Common myeloid progenitor, CD34-positive (primary cell): ENCODE measurements at regions not wholly inside any gene's neighbourhood (a gene's known extent, or its start where the extent isn't known, plus 50 kb on each side); places are given as distances from the start of the nearest gene placed in this dataset.

Experiments used
- CTCF ChIA-PET: fragments of 350-600 bp; sonication (Branson Sonifier 250); formaldehyde crosslinking; loops from one replicate; lab custom pipeline; 2021; ENCODE audit warnings: antibody characterized with exemption; lab: Charles Lee
- POLR2A ChIA-PET: fragments of 350-600 bp; sonication (Branson Sonifier 250); formaldehyde crosslinking; loops from one replicate; lab custom pipeline; 2021; ENCODE audit warnings: antibody characterized with exemption; lab: Charles Lee
- DNase-seq, 3 donors: peaks; one replicate each; pipeline versions ENCODE4 v3.0.0 to v3.0.0-alpha.2; 2013
- H3K27ac ChIP-seq, 2 experiments: 1 replicate in 1 of 2; 2 replicates in 1 of 2; pipeline ENCODE4 v1.7.0; 2013; ENCODE audit warnings: inconsistent platforms in 2 of 2, low read length in 2 of 2, mild to moderate bottlenecking in 2 of 2, low read depth in 1 of 2, moderate library complexity in 1 of 2; ENCODE audit not compliant: severe bottlenecking in 2 of 2, insufficient read depth in 1 of 2, poor library complexity in 1 of 2
- H3K27me3 ChIP-seq, 5 experiments: replicated peaks in 2 of 5; 1 replicate in 3 of 5; 2 replicates in 2 of 5; pipeline versions ENCODE4 v1.6.1 to v1.7.0; 2013; ENCODE audit warnings: low read length in 4 of 5, mild to moderate bottlenecking in 2 of 5, moderate library complexity in 2 of 5, inconsistent platforms in 1 of 5; ENCODE audit not compliant: insufficient read depth in 5 of 5, control insufficient read depth in 4 of 5
- H3K36me3 ChIP-seq, 4 experiments: 1 replicate in 2 of 4; 2 replicates in 2 of 4; pipeline versions ENCODE4 v1.6.1 to v1.7.0; 2013; ENCODE audit warnings: low read length in 3 of 4, control low read depth in 1 of 4, mild to moderate bottlenecking in 1 of 4; ENCODE audit not compliant: control insufficient read depth in 4 of 4, insufficient read depth in 4 of 4
- H3K4me1 ChIP-seq, 4 experiments: 1 replicate in 3 of 4; 2 replicates in 1 of 4; pipeline versions ENCODE4 v1.6.1 to v1.7.1; 2013; ENCODE audit warnings: low read length in 3 of 4, mild to moderate bottlenecking in 3 of 4, control low read depth in 1 of 4, inconsistent platforms in 1 of 4, moderate library complexity in 1 of 4; ENCODE audit not compliant: control insufficient read depth in 4 of 4, insufficient read depth in 4 of 4; ENCODE audit errors: control extremely low read depth in 1 of 4
- H3K4me3 ChIP-seq, 7 experiments: 1 replicate in 4 of 7; 2 replicates in 3 of 7; pipeline versions ENCODE4 v1.5.1 to v1.7.0; 2013; ENCODE audit warnings: mild to moderate bottlenecking in 7 of 7, low read length in 6 of 7, moderate library complexity in 6 of 7, inconsistent platforms in 2 of 7, low read depth in 2 of 7, control low read depth in 1 of 7; ENCODE audit not compliant: insufficient read depth in 4 of 7, control insufficient read depth in 1 of 7; ENCODE audit errors: extremely low read depth in 1 of 7
- H3K9me3 ChIP-seq, 5 experiments: 1 replicate in 4 of 5; 2 replicates in 1 of 5; pipeline versions ENCODE4 v1.6.1 to v1.7.1; 2013; ENCODE audit warnings: low read length in 4 of 5, mild to moderate bottlenecking in 2 of 5, inconsistent platforms in 1 of 5, low read depth in 1 of 5, moderate library complexity in 1 of 5; ENCODE audit not compliant: control insufficient read depth in 4 of 5, insufficient read depth in 2 of 5; ENCODE audit errors: control extremely low read depth in 1 of 5
- WGBS: methylation state at CpG from one replicate; pipeline ENCODE4 v1.1.5; 2013; ENCODE audit not compliant: insufficient coverage; 5-methylcytosine and 5-hydroxymethylcytosine counted together

- H3K27ac ChIP-seq, result no peak overlapping the region
- no peaks in the 10 kb centered on the region for H3K36me3 ChIP-seq
- CTCF ChIA-PET, result no interaction called here
- DNase-seq, result no peak
- H3K4me1 ChIP-seq, result no peaks in the 10 kb centered on the region
- no peaks in the 10 kb centered on the region for H3K27me3 ChIP-seq
- no peak overlapping the region for H3K4me3 ChIP-seq
- POLR2A ChIA-PET, result no interaction called here
- peaks cover 0 to 3% (median 0%) of the 10 kb centered on the region in 5 experiments for H3K9me3 ChIP-seq
Measured at GRCh38 chr1:99520121-99520520, 125.8 kb upstream of the PALMD start.

GRCh38 chr1:99525331-99525730 lies 120.6 kb upstream of the PALMD start:
- Histone ChIP-seq H3K4me1 (no peaks in the 10 kb centered on the region), H3K36me3 (no peaks in the 10 kb centered on the region), H3K27me3 (no peaks in the 10 kb centered on the region), H3K4me3 (no peak overlapping the region), H3K27ac (no peak overlapping the region), H3K9me3 (no peaks in the 10 kb centered on the region)
- CTCF ChIA-PET, result no interaction called here
- 80% methylated on average over 1 of the region's 1 CpG for WGBS
- no peak for DNase-seq
- POLR2A ChIA-PET, result no interaction called here

GRCh38 chr1:99527078-99527477 lies 118.8 kb upstream of the PALMD start:
- Histone ChIP-seq H3K36me3 (no peaks in the 10 kb centered on the region), H3K9me3 (no peaks in the 10 kb centered on the region), H3K27me3 (peaks cover 0 to 1% (median 0%) of the 10 kb centered on the region in 5 experiments), H3K27ac (no peak overlapping the region), H3K4me3 (no peak overlapping the region), H3K4me1 (no peaks in the 10 kb centered on the region)
- peak in 1 of 3 donors; percentile 13 for DNase-seq
- ChIA-PET CTCF (interaction anchor here (0.7 to 1.4 kb wide), 5 partner anchors 10 to 778 kb away, joined by 3 to 4 read pairs (median 3); no protein-coding TSS in a partner anchor), POLR2A (no interaction called here)
- whole genome bisulfite sequencing, result 90% methylated on average over 3 of the region's 3 CpGs

- no peak overlapping the region for H3K4me3 ChIP-seq
- H3K27ac ChIP-seq, result no peak overlapping the region
- CTCF ChIA-PET, result interaction anchor here (1.2 to 1.4 kb wide), 3 partner anchors 9 to 779 kb away, joined by 3 to 4 read pairs (median 3); no protein-coding TSS in a partner anchor
- peaks cover 0 to 1% (median 0%) of the 10 kb centered on the region in 5 experiments for H3K27me3 ChIP-seq
- POLR2A ChIA-PET, result no interaction called here
- DNase-seq, result no peak
- H3K9me3 ChIP-seq, result no peaks in the 10 kb centered on the region
- H3K4me1 ChIP-seq, result no peaks in the 10 kb centered on the region
- 94% methylated on average over 2 of the region's 3 CpGs for WGBS
- no peaks in the 10 kb centered on the region for H3K36me3 ChIP-seq
Measured at GRCh38 chr1:99527545-99527944, 118.4 kb upstream of the PALMD start.

GRCh38 chr1:99529002-99529401 lies 116.9 kb upstream of the PALMD start:
- POLR2A ChIA-PET, result no interaction called here
- WGBS, result 67% methylated on average over 3 of the region's 3 CpGs
- Histone ChIP-seq H3K36me3 (no peaks in the 10 kb centered on the region), H3K9me3 (peaks cover 0 to 2% (median 0%) of the 10 kb centered on the region in 5 experiments), H3K27ac (no peak overlapping the region), H3K27me3 (peaks cover 0 to 1% (median 0%) of the 10 kb centered on the region in 5 experiments), H3K4me1 (no peaks in the 10 kb centered on the region), H3K4me3 (no peak overlapping the region)
- CTCF ChIA-PET, result no interaction called here
- no peak for DNase-seq

GRCh38 chr1:99531578-99532275 lies 114.2 kb upstream of the PALMD start:
- ChIA-PET CTCF (no interaction called here), POLR2A (interaction anchor here (0.6 kb wide), 1 partner anchor 142 kb away, joined by 3 read pairs; no protein-coding TSS in a partner anchor)
- Histone ChIP-seq H3K27me3 (peaks cover 0 to 1% (median 0%) of the 10 kb centered on the region in 5 experiments), H3K4me3 (no peak overlapping the region), H3K27ac (no peak overlapping the region), H3K36me3 (no peaks in the 10 kb centered on the region), H3K9me3 (peaks cover 0 to 2% (median 0%) of the 10 kb centered on the region in 5 experiments), H3K4me1 (no peaks in the 10 kb centered on the region)
- 100% methylated on average over 1 of the region's 5 CpGs for WGBS
- no peak for DNase-seq

- DNase-seq, result no peak
- 100% methylated on average over 1 of the region's 1 CpG for WGBS
- no peaks in the 10 kb centered on the region for H3K4me1 ChIP-seq
- ChIA-PET CTCF (no interaction called here), POLR2A (no interaction called here)
- peaks cover 0 to 2% (median 0%) of the 10 kb centered on the region in 5 experiments for H3K9me3 ChIP-seq
- H3K4me3 ChIP-seq, result no peak overlapping the region
- H3K27ac ChIP-seq, result no peak overlapping the region
- peaks cover 0 to 1% (median 0%) of the 10 kb centered on the region in 5 experiments for H3K27me3 ChIP-seq
- H3K36me3 ChIP-seq, result no peaks in the 10 kb centered on the region
Measured at GRCh38 chr1:99532276-99532580, 113.7 kb upstream of the PALMD start.
